BLaER1 (cell line): ENCODE measurements at regions not wholly inside any gene's neighbourhood (a gene's known extent, or its start where the extent isn't known, plus 50 kb on each side); places are given as distances from the start of the nearest gene placed in this dataset.

Experiments used
- H3K27ac ChIP-seq: shearing (Covaris generic); formaldehyde crosslinking; 2 replicates; pipeline ENCODE4 v1.8.1; 2022
- H3K27me3 ChIP-seq: shearing (Covaris generic); formaldehyde crosslinking; 2 replicates; pipeline ENCODE4 v1.8.1; 2022
- H3K36me3 ChIP-seq: shearing (Covaris generic); formaldehyde crosslinking; 2 replicates; pipeline ENCODE4 v1.8.1; 2022
- H3K4me1 ChIP-seq: shearing (Covaris generic); formaldehyde crosslinking; 2 replicates; pipeline ENCODE4 v1.8.1; 2022
- H3K4me2 ChIP-seq: shearing (Covaris generic); formaldehyde crosslinking; 2 replicates; pipeline ENCODE4 v1.8.1; 2022
- H3K4me3 ChIP-seq: shearing (Covaris generic); formaldehyde crosslinking; 2 replicates; pipeline ENCODE4 v1.8.1; 2022
- H3K9ac ChIP-seq: shearing (Covaris generic); formaldehyde crosslinking; 2 replicates; pipeline ENCODE4 v1.8.1; 2022
- H3K9me3 ChIP-seq: shearing (Covaris generic); formaldehyde crosslinking; 2 replicates; pipeline ENCODE4 v1.8.1; 2022
- H4K20me1 ChIP-seq: shearing (Covaris generic); formaldehyde crosslinking; 2 replicates; pipeline ENCODE4 v1.8.1; 2022
- Cebpa-rat ChIP-seq: shearing (Covaris generic); IDR thresholded peaks from 2 replicates; pipeline ENCODE4 v1.8.1; 2022

- Histone ChIP-seq H3K9me3 (no peaks in the 10 kb centered on the region), H3K4me2 (no peak overlapping the region), H4K20me1 (no peaks in the 10 kb centered on the region), H3K27me3 (no peaks in the 10 kb centered on the region), H3K27ac (no peak overlapping the region), H3K4me3 (no peak overlapping the region), H3K36me3 (no peaks in the 10 kb centered on the region), H3K9ac (no peak overlapping the region), H3K4me1 (no peaks in the 10 kb centered on the region)
- TF ChIP-seq Cebpa-rat = no peak
These were observed 104.4 kb upstream of the TENT5A start for GRCh38 chr6:81856872-81857271.

GRCh38 chr6:81854474-81854873 lies 102.0 kb upstream of the TENT5A start:
- Histone ChIP-seq H3K4me3 (no peak overlapping the region), H3K9ac (no peak overlapping the region), H3K36me3 (no peaks in the 10 kb centered on the region), H3K27me3 (no peaks in the 10 kb centered on the region), H3K27ac (no peak overlapping the region), H3K4me1 (no peaks in the 10 kb centered on the region), H3K9me3 (no peaks in the 10 kb centered on the region), H4K20me1 (no peaks in the 10 kb centered on the region), H3K4me2 (no peak overlapping the region)
- no peak for TF ChIP-seq Cebpa-rat

GRCh38 chr6:81853975-81854374 lies 101.5 kb upstream of the TENT5A start:
- no peak overlapping the region for H3K27ac ChIP-seq
- H3K4me1 ChIP-seq = no peaks in the 10 kb centered on the region
- H3K9ac ChIP-seq = no peak overlapping the region
- H3K4me3 ChIP-seq = no peak overlapping the region
- H3K27me3 ChIP-seq = no peaks in the 10 kb centered on the region
- H4K20me1 ChIP-seq = no peaks in the 10 kb centered on the region
- no peak for TF ChIP-seq Cebpa-rat
- no peaks in the 10 kb centered on the region for H3K9me3 ChIP-seq
- no peak overlapping the region for H3K4me2 ChIP-seq
- H3K36me3 ChIP-seq = no peaks in the 10 kb centered on the region

- Histone ChIP-seq H3K4me1 (no peaks in the 10 kb centered on the region), H3K9me3 (no peaks in the 10 kb centered on the region), H3K36me3 (no peaks in the 10 kb centered on the region), H3K9ac (no peak overlapping the region), H3K27ac (no peak overlapping the region), H3K27me3 (no peaks in the 10 kb centered on the region), H4K20me1 (no peaks in the 10 kb centered on the region), H3K4me2 (no peak overlapping the region), H3K4me3 (no peak overlapping the region)
- TF ChIP-seq Cebpa-rat = no peak
These were observed 96.8 kb upstream of the TENT5A start for GRCh38 chr6:81849248-81849647.

- H4K20me1 ChIP-seq = no peaks in the 10 kb centered on the region
- TF ChIP-seq Cebpa-rat = no peak
- no peaks in the 10 kb centered on the region for H3K4me1 ChIP-seq
- no peak overlapping the region for H3K9ac ChIP-seq
- no peak overlapping the region for H3K27ac ChIP-seq
- no peak overlapping the region for H3K4me3 ChIP-seq
- H3K27me3 ChIP-seq = no peaks in the 10 kb centered on the region
- no peaks in the 10 kb centered on the region for H3K36me3 ChIP-seq
- H3K9me3 ChIP-seq = no peaks in the 10 kb centered on the region
- H3K4me2 ChIP-seq = no peak overlapping the region
These were observed 95.4 kb upstream of the TENT5A start for GRCh38 chr6:81847866-81848265.

DNA sequence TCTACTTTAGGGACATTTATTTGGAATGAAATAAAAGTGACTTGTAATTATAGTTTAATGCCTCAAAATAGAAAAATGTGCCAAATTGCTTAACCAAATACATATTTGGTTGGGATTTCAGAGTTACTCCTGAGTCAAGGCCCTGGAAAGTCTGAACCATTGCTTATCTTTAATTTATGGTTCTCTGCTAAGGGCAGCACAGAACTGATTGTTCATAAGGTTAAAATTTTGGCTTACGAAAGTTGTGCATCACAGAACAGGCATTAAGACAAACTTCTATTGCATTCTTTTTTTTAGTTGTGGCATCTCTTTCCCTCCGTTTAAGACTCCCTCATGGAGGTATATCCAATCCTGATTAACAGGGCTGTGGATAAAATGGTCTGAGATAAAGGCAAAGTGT lies 92.2 kb upstream of the TENT5A start:
- no peak overlapping the region for H3K4me3 ChIP-seq
- no peaks in the 10 kb centered on the region for H3K4me1 ChIP-seq
- TF ChIP-seq Cebpa-rat = no peak
- H3K27ac ChIP-seq = no peak overlapping the region
- H3K36me3 ChIP-seq = no peaks in the 10 kb centered on the region
- no peaks in the 10 kb centered on the region for H3K27me3 ChIP-seq
- no peaks in the 10 kb centered on the region for H3K9me3 ChIP-seq
- H3K9ac ChIP-seq = no peak overlapping the region
- H4K20me1 ChIP-seq = no peaks in the 10 kb centered on the region
- no peak overlapping the region for H3K4me2 ChIP-seq

DNA sequence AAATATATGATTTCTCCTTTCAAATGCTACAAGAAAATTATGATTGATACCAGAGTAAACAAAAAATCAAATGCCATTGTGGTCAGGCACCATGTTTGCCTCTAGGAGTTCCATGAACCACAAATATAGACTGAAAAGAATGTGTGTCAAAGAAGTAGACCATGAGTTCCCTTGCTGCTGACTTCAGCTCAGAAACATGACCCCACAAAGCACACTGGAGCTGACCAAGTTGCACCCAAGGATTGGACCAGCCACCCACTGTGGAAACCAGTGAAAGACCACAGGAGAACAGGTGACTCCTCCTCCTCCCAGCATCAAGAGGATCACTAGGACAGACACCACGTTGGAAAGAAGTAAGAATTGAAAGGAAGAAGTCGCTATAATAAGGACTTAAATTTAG lies 90.8 kb upstream of the TENT5A start:
- Histone ChIP-seq H3K9ac (no peak overlapping the region), H3K9me3 (no peaks in the 10 kb centered on the region), H3K36me3 (no peaks in the 10 kb centered on the region), H3K4me3 (no peak overlapping the region), H3K4me1 (no peaks in the 10 kb centered on the region), H4K20me1 (no peaks in the 10 kb centered on the region), H3K27me3 (no peaks in the 10 kb centered on the region), H3K4me2 (no peak overlapping the region), H3K27ac (no peak overlapping the region)
- no peak for TF ChIP-seq Cebpa-rat

DNA sequence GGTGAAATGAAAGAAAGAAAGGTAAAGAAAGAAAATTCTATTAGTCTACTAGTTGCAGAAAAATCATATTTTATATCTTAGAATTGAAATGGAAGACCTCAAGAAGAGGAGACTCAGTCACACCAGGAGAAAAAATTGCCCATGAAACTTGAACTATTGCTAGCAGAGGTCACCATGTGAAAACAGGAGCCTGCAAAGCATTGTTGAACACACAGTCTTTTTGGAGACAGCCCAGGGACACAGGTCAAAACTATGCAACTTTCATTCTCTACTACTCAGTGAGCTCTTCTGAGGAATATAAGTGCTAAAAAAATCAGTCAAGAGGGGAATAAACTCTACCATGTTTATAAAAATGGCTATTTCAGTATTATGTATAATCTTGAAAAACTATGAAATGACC lies 89.8 kb upstream of the TENT5A start:
- Histone ChIP-seq H3K27ac (no peak overlapping the region), H3K27me3 (no peaks in the 10 kb centered on the region), H3K9me3 (no peaks in the 10 kb centered on the region), H3K4me1 (no peaks in the 10 kb centered on the region), H3K4me3 (no peak overlapping the region), H3K9ac (no peak overlapping the region), H3K36me3 (no peaks in the 10 kb centered on the region), H3K4me2 (no peak overlapping the region), H4K20me1 (no peaks in the 10 kb centered on the region)
- no peak for TF ChIP-seq Cebpa-rat

GRCh38 chr6:81838724-81839426 lies 86.4 kb upstream of the TENT5A start:
- no peak overlapping the region for H3K27ac ChIP-seq
- no peak for TF ChIP-seq Cebpa-rat
- H3K36me3 ChIP-seq = no peaks in the 10 kb centered on the region

GRCh38 chr6:81838031-81838430 lies 85.5 kb upstream of the TENT5A start:
- no peak overlapping the region for H3K27ac ChIP-seq
- H3K4me2 ChIP-seq = no peak overlapping the region

More at GRCh38 chr6:81838724-81839426, 86.4 kb upstream of the TENT5A start:
- Histone ChIP-seq H3K4me1 (no peaks in the 10 kb centered on the region), H3K27me3 (no peaks in the 10 kb centered on the region), H3K4me3 (no peak overlapping the region), H3K9me3 (no peaks in the 10 kb centered on the region), H4K20me1 (no peaks in the 10 kb centered on the region), H3K9ac (no peak overlapping the region), H3K4me2 (no peak overlapping the region)

More at GRCh38 chr6:81838031-81838430, 85.5 kb upstream of the TENT5A start:
- no peaks in the 10 kb centered on the region for H3K9me3 ChIP-seq
- no peaks in the 10 kb centered on the region for H3K27me3 ChIP-seq
- H3K4me1 ChIP-seq = no peaks in the 10 kb centered on the region
- H3K4me3 ChIP-seq = no peak overlapping the region
- no peak overlapping the region for H3K9ac ChIP-seq
- TF ChIP-seq Cebpa-rat = no peak
- no peaks in the 10 kb centered on the region for H3K36me3 ChIP-seq
- no peaks in the 10 kb centered on the region for H4K20me1 ChIP-seq
